GM21367 (cell line): ENCODE measurements at regions not wholly inside any gene's neighbourhood (a gene's known extent, or its start where the extent isn't known, plus 50 kb on each side); places are given as distances from the start of the nearest gene placed in this dataset.

ENCODE experiments used
- ATAC-seq: cut with Tn5 transposase; IDR thresholded peaks from one replicate; pipeline ENCODE4 v1.9.1; 2021; ENCODE audit not compliant: unreplicated experiment

DNA sequence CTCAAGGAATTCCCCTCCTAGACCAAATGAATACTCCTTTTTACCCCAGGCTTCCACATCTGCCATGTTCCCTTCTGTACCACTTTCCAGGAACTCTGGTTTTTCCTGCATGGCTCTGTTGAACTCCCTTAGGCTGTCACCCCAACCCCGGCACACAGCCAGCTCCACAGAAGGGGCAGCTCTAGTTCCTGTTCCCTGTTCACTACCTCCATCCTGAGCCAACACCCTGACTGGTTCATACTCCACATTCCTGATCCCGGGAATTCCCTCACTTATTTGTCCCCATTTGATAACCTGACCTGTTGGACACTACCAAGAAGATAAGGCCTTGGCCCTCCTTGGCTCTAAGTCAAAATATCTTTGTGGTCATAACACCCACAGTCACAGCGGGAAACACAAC is 280.9 kb upstream of the RAB6C start:
- no peak for ATAC-seq

DNA sequence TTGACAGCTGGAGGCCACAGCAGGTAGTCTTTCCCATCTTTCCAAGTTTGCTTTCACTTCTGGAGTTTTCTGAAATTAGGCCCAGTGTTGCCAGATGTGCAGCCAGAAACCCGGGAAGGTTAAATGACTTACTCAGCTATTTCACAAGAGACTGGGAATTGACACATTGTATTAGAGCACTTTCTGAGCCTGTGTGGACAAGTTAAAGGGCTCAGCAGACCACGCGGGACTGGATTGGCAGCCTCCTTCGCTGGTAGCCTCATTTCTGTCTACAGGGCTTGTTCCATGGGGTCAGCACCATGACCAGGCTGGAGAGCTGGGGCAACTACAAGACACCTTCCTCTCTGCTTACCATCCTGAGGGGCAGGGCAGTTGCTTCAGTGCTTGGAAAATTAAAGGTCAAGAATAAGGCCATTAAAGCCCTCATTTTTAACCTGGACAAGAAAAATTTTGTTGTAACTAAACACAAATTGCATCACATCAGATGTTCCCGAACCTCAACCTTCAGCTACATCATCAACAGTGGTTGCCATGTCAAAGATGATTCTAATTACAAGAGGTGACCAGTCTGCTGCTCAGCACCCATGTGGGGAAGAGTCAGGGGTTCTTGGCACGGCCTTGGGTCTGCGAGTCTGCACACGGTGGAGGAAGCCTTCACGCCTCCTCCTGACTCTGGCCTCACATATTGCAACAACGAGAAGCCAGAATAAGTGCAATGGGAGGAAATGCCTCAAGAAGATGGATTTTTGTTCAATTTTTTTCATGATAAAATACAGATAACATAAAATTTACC is 279.5 kb upstream of the RAB6C start:
- ATAC-seq: no peak

DNA sequence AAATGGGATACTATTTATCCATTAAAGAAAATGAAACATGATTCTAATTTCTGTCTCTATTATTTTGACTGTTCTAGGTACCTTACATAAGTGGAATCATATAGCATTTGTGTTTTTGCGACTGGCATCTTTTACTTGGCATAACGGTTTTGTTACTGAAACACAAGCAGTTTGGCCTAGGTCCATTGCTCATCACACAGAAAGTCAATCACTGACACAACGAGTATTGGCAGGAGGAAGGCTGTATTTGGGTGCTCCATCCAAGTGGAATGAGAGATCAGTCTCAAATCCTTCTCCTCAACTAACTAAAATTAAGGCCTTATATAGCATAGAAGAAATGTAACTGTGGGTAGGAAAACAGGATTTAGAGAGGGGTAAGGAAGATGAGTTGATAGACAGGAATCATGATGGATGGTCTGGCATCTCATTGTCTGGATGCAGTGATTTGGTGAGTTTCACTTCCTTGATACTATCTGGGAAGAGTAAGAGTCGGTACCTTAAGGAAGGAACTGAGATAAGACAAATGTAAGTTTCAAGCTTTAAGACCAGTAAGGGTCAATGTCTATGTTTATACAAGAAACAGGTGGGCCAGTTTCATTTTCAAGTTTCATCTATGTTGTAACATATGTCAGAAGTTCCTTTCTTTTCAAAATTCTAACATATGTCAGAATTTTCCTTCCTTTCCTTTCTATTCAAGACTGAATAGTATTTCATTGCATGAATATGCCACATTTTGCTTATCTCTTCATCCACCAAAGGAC is 276.9 kb upstream of the RAB6C start:
- ATAC-seq: no peak

DNA sequence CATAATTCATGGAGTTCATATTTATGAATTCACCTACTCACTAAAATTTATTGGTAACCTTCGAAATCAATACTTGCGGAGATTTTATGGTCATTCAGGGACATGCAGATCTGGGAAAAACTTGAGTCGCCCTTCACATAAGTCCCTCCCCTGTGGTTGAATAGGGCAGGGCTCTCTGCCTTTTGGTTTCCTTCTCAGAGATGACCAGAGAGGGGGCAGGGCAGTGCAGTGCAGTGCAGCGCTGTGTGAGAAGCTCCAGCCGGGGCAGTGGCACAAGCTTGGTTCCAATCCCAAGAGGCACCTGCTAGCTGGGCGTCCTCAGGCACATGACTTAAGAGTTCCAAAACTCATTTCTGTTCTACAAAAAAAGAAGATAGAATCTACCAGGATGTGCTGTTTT is 274.4 kb upstream of the RAB6C start:
- ATAC-seq: no peak

DNA sequence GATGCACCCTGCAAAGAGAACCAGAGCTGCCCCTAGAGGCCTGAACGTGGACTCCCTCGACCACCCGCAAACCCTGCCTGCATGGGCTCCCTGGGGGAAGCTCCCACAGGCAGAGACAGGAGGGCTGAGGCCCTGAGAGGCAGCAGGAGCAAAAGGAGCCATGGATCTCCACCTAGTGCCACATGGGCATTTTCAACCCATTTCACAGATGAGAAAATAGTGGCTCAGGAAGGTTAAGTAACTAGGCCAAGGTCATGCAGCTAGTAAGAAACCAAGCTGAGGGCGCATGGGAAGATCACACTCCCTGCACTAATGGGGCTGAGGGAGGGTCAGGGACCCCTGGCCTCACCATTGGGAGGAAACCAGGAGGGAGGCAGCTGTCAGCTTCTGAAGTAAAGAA is 271.7 kb upstream of the RAB6C start:
- ATAC-seq: no peak

DNA sequence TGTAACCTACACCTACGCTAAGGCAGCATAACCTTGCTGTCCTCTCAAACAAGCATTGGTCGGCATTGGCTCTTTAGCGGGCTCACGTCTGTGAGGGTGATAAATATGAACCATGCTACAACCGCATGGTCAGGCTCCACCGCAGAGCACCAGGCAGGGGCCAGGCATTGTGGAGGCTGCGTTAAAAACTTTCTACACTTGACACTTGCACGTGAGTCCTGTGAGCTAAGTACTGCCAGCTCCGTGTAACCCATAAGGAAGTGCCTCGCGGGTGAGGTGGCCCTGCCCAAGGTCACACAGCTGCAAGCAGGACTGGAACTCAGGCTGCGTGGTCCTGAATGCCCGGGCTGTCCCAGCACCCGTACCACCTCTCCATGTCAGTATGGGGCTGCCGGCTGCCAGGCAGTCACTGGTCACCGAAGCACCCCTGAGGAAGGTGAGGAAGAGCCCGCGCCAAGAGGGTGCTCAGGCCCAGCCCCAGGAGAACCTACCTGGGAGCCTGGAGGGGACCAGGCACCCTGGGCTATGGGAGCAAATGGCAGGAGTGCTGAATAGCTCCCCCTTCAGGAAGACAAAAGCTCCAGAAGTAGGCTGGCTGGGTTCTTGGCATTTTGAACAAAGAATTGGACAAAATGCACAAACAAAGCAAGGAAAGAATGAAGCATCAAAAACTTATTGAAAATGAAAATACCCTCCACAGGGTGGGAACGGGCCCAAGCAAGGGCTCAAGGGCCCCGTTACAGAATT is 271.1 kb upstream of the RAB6C start:
- no peak for ATAC-seq

DNA sequence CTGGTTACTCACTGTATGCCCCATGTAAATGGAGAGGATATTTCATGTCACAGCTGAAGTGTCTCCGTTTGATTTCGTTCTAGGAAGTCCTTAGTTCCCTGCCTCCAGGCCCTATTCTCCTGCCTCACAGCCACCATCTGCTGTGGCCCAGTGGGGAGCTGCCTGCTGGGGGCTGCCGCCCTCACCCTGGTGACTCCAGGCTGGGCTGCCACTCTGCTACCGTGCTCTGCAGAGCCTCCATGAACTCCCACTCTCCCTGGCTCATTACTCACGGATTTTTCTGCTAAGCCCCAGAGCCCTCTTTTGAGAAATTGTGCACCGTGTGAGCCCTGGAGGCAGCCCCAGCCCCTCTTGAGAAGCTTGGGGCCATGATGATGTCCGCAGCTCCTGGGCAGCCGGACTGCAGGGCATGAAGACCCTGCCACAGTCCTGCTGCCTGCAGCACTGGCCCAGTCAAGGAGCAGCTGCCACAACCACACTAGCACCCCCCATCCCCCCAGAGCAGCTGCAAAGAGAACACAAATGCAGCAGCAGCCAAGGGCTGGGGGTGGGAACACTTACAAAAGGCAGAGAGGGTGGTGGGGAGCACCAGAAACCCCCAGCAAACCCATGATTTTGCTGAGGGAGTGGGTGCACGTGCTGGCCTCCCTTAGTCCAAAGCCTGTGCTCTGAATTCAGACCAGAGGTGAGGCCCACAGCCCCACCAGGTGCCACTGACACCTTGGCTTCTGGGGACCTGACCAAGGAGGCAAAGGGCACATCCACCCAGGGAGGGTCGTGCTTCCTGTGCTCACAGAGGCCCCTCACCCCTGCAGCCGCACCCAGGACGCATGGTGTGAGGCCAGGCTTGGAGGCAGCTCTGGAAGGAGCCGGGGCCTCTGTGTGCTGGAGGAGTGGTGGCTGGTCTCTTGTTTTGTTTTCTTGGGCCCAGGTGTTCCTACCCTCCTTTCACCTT is 270.2 kb upstream of the RAB6C start:
- no peak for ATAC-seq

DNA sequence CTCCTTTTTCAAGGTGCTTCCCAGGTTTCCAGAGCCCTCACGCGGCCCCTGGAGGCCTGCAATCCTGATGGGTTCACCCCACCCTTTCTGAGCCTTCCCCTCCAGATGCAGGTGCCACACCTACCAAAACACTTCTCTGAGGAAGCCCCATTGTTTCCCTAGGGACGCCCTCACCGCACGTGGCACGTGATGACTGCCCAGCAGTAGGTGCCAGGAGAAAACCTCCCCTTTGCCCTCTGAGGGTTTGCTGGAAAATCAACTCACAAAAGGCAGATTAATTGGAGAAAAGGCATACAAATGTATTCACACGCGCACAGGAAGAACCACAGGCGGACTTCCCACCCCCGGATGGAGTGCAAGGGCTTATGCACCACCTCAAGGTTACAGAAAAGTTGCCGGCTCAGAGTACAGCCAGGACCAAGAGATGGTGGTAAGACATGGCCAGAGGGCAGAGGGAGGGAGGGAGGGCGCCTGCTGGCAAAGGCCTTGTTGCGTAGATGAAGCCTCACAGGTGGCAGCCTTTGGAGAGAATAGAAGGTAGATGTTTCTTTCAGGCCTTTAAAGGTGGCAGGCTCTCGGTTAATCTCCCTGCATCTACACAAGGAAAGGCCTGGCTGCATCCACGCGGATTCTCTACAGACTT is 269.4 kb upstream of the RAB6C start:
- ATAC-seq: no peak

DNA sequence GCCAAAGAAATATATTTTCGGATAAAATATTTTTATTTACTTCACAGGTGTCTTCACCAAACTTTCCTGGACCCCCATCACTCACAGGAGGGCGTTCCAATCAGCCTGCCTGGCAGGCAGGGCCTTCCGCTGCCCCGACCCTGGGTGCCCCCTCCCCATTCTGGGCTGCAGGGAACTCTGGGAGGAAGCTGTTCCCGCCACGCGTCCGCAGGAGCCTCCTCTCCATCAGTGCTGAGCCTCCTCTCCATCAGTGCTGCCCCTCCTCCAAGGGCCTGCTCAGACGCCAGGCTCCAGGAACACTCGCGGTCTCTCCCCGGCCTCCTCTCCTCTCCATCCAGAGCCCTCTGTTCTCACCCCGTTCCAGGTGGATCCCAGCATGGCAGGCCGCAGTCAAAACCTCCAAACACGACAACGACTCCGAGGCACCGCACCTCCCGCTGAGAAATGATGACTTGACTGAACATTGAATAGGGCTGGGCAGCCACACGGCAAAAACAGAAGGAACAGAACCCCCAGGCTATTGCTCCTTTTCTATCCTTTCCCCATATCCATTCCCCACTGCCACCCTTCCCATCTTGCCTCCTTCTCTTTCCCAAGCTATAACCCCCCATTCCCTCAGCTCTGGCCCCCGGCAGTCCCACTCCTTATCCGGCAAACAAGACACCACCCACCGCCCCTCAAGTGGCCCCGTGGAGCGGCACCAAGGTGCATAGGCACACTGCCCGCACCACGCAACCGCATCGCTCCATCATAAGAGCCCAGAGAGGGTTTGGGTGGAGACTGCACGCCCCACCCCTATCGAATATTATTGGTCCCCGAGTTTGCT is 268.6 kb upstream of the RAB6C start:
- no peak for ATAC-seq

DNA sequence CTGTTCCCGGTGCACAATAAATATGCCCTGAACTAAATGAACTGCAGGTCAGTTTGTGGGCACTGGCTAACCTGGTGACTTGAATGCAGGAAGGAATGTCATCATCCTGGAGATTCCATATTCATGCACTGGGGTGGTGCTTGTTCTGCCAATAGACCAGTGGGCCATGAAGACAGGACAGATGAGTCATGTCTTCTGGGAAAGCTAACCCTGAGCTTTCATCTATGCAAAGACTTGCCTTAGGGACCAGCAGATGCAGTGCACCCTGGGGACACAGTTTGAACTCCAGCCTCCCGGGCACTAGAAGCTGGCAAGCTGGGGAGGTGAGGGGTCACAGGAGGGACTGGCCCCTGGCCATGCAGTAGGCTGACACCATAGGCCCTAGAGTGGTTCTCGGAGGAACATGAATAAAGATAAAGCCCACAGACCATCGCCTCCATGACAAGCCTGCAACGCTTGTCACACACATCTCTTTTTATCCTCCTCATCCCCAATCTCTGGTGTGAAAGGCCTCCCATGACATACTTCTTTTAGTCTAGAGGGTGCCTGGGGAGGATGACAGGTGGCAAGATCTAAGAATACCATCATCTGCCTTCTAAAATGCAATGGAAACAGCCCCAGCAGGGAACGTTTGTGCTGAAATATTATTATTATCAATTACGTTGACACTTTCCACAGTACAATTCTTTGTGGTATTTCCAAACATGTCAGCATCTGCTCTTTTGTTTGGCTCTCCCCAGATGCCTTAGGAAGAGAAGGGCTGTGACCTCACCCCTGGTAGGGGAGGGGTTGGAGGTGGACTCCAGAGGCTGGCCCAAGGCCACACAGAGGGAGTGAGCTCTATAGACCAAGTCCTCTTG is 267.4 kb upstream of the RAB6C start:
- ATAC-seq: no peak

DNA sequence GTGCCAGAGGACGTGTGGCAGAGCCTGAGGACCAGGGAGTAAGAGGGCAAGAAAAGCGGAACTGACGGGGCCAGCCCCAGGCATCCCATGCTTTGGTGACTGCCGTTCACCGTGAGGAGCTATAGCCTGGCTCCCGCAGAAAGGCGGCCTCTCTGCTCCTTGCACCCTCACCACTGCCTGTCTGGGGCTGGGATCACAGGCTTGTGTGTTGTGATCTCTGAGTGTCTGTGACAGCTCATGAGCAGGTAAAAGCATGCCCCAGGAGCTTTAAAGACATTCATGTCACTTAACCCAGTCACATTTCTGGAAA is 266.8 kb upstream of the RAB6C start:
- no peak for ATAC-seq

DNA sequence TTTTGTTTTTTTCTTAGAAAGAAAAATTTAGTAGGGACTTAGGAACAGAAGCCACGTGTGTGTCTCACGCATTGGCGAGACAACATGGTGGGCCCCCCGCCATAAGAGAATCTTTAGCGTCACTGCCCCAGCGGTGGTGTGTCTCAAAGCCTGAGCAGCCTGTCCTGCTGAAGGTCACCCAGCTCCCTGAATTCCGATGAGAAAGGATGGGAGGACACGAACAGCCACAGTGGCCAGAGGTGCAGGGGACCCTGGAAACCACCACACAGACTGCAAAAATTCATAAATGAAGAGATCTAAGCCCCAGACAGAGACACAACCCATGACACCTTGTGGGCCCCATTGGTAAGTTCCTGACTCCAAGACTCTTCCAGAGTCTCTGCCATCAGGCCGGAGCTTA is 266.1 kb upstream of the RAB6C start:
- ATAC-seq: no peak

DNA sequence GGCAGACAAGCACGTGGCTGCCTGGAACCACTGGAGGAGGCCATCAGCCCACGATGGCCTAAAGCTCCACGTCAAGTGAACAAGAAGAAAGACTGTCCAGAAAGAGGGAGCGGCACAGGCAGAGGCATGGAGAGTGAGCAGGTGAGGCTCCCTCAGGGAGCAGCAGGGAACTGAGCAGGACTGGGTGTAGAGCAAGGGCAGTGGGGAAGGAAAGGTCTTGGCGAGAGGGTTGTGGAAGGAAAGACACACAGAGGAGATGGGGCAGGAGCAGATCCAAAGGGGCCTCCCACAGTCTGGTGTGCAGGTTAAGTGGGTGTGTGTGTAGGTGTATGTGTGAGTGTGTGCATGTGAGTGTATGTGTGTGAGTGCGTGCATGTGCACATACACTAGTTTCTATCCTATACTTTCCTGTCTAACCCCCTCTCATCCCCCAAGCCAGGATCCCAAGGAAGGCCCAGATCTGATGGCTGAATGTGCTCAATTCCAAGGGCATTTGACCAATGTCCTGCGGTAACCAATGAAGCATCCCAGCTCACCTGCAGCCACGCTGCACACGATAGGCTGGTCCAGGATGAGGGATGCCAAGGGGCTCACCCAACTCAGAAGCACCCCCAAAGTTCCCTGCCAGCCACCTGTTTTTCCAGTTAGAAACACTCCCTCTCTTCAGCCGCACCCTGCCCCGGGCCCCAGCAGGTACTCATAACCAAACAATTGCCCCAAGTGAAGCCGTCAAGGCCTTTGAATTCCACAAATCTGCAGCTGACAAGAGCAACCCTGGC is 262.5 kb upstream of the RAB6C start:
- ATAC-seq: no peak

DNA sequence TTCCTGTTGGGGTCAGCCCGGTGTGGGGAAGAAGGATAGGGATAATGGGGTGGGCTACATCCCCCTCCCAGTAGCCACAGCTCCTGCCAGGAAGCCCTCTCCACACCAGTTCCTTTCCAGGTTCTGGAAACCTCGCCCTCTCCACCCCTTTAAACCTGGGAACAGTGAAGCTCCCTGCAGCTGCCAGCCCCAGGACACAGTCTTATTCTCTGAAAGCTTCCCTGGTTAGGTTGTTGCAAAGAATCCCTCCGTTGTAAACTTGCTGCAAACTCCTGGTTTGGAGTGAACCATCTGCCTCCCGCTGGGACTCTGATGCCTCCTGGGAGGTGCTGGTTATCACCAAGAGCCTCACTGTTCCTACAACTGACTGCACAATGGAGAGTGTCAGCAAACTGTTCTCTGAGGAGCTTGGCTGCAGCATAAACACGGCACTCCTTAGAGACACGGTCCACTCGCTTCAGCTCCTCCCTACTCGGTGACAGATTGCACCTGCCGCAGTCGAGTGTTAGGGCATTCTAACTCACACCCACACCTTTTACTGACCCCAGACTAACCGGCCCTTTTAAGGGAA is 261.8 kb upstream of the RAB6C start:
- ATAC-seq: no peak

DNA sequence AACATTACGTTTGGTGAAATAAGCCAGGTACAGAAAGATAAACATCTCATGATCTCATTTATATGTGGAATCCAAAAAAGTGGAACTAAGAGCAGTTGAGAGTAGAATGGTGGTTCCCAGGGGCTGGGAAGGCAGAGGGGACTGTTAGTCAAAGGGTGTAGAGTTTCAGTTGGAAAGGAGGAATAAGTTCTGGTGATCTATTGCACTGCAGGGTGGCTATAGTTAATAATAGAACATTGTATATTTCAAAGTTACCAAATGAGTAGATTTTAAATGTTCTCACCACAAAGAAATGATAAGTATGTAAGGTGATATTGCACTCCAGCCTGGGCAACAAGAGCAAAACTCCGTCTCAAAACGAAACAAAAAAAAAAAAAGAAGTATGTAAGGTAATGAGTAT is 260.1 kb upstream of the RAB6C start:
- no peak for ATAC-seq

DNA sequence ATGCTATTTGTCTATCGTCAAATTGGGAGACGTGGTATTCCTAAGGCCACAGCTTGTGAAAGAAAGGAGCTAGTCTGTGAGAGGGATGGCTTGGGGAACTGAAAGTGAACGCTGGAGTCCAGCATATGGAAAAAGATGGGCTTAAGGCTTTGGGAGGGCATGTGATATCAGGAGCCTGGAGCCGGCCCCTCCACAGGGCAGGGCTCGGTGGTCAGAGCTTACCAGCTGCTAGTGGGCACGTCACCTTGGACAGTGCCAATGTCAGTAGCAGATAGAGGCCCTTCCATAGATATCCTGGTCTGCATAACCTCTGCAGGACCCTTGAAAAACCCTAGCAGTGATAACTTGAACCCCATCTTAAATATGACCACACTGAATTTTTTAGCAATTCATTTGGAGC is 259.1 kb upstream of the RAB6C start:
- no peak for ATAC-seq

DNA sequence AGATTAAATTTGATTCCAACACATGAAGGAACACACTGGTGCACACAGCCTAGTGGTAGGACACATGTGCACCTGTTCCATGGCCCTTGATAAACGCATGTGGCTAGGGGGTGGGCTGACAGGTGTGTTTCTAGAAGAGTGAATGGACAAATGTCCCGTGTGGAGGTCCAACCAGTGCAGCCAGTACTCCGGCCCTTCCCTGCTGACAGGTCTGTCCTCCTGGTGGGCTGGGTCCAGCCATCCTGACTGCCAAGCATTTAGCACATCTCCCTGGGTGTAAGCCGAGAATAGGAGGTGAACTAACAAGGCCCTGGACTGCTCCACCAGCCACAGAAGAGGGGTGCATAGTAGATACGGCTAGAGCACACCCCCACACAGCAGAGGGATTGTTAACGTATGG is 258.7 kb upstream of the RAB6C start:
- ATAC-seq: no peak

DNA sequence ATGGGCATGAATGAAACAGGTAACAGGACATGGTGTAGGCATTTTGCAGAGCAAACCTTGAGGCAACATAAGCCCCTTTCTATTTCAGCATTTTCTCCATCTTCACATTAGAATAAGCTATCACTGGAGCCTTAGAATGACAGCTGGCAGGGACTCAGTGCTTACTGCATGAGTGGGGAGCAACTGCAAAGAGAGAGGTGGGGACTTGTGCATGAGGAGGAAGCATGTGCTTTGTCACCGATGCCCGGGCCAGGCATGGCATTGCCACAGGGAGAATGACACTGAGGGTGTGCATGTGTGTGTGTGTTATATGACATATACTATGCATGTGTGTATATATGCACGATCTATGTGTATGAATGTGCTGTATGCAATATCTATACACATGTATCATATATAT is 258.2 kb upstream of the RAB6C start:
- no peak for ATAC-seq
